Fibroblast of skin of left quadriceps (primary cell): ENCODE measurements at regions not wholly inside any gene's neighbourhood (a gene's known extent, or its start where the extent isn't known, plus 50 kb on each side); places are given as distances from the start of the nearest gene placed in this dataset.

Experiments used
- DNase-seq, 2 experiments: peaks; one replicate each; pipeline ENCODE4 v3.0.0-alpha.2; 2013; ENCODE audit warnings: low read depth in 2 of 2

DNA sequence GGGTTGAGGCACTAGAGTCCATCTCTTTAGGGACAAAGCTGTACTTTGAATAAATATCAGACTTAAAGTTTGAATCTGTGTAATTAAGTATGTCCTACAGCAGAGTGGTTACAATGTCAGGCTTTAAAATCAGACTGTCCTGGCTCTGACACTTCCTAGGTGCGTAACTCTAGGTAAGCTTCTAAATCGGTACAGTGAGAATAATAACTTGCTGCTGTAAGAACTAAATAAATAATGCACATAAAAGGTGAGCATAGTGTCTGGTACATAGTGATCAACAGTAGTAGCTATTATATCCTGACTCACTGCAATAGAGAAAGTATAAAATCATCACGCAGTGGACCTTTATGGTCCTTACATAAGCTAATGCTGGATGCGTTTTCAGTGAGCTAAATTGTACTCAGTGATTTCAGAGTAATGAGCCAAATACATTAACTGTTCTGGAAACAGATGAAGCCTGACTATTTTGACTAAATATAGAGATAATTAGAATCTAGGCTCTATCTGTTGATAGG is 72.2 kb upstream of the PDK4 start:
- no peak for DNase-seq

- no peak for DNase-seq
Measured at GRCh38 chr7:95662987-95663386, 66.7 kb upstream of the PDK4 start.

- no peak for DNase-seq
Measured at GRCh38 chr7:95660023-95660434, 63.7 kb upstream of the PDK4 start.

- no peak for DNase-seq
Measured at GRCh38 chr7:95658676-95659075, 62.4 kb upstream of the PDK4 start.

DNA sequence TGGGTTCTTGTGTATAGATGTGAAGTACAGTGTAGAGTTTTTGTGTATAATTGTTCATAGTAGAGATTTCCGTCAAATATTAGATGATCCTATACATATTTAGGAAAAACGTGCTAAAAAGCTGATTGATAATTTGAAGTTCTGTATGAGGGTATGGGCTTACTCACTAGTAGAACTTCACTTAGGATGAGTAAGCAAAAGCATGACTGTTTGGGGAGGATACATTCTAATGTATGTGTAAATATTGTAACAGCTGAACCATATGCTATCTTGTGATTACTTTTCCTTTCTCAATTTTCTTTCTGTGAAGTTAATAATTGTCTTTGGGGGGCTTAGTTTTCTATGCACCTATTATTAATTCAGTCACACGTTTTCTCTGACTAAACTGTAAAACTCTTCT is 53.2 kb upstream of the PDK4 start:
- no peak for DNase-seq

- no peak for DNase-seq
Measured at GRCh38 chr7:95646350-95646749, 50.0 kb upstream of the PDK4 start.
